ENCODE measurements at regions not wholly inside any gene's neighbourhood (a gene's known extent, or its start where the extent isn't known, plus 50 kb on each side); places are given as distances from the start of the nearest gene placed in this dataset.

DNA sequence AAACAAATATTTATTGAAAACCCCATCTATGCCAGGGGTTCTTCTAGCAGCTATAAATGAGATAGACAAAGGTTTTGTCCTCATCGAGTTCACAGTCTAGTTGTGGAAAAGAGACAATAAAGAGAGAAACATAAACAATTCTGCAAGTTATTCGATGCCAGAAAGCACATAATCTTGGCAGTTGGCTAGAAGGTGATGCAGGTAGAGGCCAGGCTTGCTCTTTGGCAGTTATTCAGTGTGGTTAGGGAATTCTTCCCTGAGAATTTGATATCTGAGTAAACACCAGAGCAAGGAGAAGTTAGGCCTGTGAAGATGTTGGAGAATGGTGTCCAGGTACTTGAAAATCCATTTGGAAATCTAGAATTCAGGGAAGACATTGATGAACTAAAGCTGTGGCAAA lies 547.4 kb downstream of the SLC4A3 start:
- DNase-seq (ENCODE audit: low spot score), result no peak
- Histone ChIP-seq H3K27ac (no peak overlapping the region), H3K4me1 (replicated peaks) (no peaks in the 10 kb centered on the region), H3K9me3 (no peaks in the 10 kb centered on the region), H3K36me3 (no peaks in the 10 kb centered on the region), H3K4me3 (no peak overlapping the region), H3K27me3 (replicated peaks; ENCODE audit: insufficient read depth) (no peaks in the 10 kb centered on the region)
- 35% methylated on average over 2 of the region's 2 CpGs for WGBS
- TF ChIP-seq CTCF (IDR thresholded peaks at IDR 0.05) (no peak), POLR2AphosphoS5 (IDR thresholded peaks at IDR 0.05) (no peak), POLR2A (IDR thresholded peaks at IDR 0.05) (no peak)
- intact Hi-C loops (cut with DNase I), result no loop called here

GRCh38 chr2:220175967-220176366 lies 548.5 kb downstream of the SLC4A3 start:
- H3K4me1 ChIP-seq (replicated peaks), result no peaks in the 10 kb centered on the region
- 90% methylated on average over 2 of the region's 2 CpGs for WGBS
- no peaks in the 10 kb centered on the region for H3K9me3 ChIP-seq

GRCh38 chr2:220178991-220179695 lies 551.7 kb downstream of the SLC4A3 start:
- H3K36me3 ChIP-seq, result no peaks in the 10 kb centered on the region
- DNase-seq (ENCODE audit: low spot score), result no peak
- TF ChIP-seq CTCF (IDR thresholded peaks at IDR 0.05) (no peak), POLR2A (IDR thresholded peaks at IDR 0.05) (no peak)

More at GRCh38 chr2:220175967-220176366, 548.5 kb downstream of the SLC4A3 start:
- H3K27ac ChIP-seq, result no peak overlapping the region
- H3K27me3 ChIP-seq (replicated peaks; ENCODE audit: insufficient read depth), result no peaks in the 10 kb centered on the region
- DNase-seq (ENCODE audit: low spot score), result no peak
- TF ChIP-seq POLR2AphosphoS5 (IDR thresholded peaks at IDR 0.05), result no peak
- no peak overlapping the region for H3K4me3 ChIP-seq
- H3K36me3 ChIP-seq, result no peaks in the 10 kb centered on the region
- intact Hi-C loops (cut with DNase I), result no loop called here

GRCh38 chr2:220181165-220181564 lies 553.7 kb downstream of the SLC4A3 start:
- Histone ChIP-seq H3K9me3 (no peaks in the 10 kb centered on the region), H3K4me1 (replicated peaks) (no peaks in the 10 kb centered on the region), H3K4me3 (no peak overlapping the region), H3K36me3 (no peaks in the 10 kb centered on the region), H3K27me3 (replicated peaks; ENCODE audit: insufficient read depth) (no peaks in the 10 kb centered on the region), H3K27ac (no peak overlapping the region)
- no peak for TF ChIP-seq POLR2A (IDR thresholded peaks at IDR 0.05)
- no peak for TF ChIP-seq POLR2AphosphoS5 (IDR thresholded peaks at IDR 0.05)
- TF ChIP-seq CTCF (IDR thresholded peaks at IDR 0.05), result no peak
- intact Hi-C loops (cut with DNase I), result no loop called here
- DNase-seq (ENCODE audit: low spot score), result no peak
- 95% methylated on average over 1 of the region's 1 CpG for WGBS

More at GRCh38 chr2:220178991-220179695, 551.7 kb downstream of the SLC4A3 start:
- H3K4me1 ChIP-seq (replicated peaks), result no peaks in the 10 kb centered on the region
- 68% methylated on average over 6 of the region's 6 CpGs for WGBS
- intact Hi-C loops (cut with DNase I), result no loop called here
- H3K27me3 ChIP-seq (replicated peaks; ENCODE audit: insufficient read depth), result no peaks in the 10 kb centered on the region
- no peaks in the 10 kb centered on the region for H3K9me3 ChIP-seq
- no peak overlapping the region for H3K4me3 ChIP-seq
- no peak overlapping the region for H3K27ac ChIP-seq

DNA sequence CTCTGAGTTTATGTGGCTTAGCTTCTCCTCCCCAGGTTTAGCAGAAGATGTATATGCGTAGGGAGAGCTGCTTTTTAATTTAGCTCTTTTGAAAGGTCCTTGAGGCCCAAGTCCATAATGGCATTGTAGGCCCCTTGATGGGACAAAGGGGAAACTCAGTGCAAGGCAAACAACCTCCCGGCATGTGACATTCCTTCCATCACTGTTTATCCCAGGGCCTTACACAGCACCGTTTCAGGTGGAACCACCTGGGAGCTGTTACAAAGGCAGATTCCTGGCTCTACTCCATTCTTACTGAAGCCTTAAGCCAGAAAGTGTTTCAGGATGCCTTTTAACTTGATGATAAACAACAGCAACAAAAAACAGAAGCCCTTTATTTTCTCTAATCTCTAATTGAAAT lies 555.4 kb downstream of the SLC4A3 start:
- no peak for DNase-seq (ENCODE audit: low spot score)
- Histone ChIP-seq H3K9me3 (no peaks in the 10 kb centered on the region), H3K4me1 (replicated peaks) (no peaks in the 10 kb centered on the region), H3K4me3 (no peak overlapping the region), H3K27me3 (replicated peaks; ENCODE audit: insufficient read depth) (no peaks in the 10 kb centered on the region), H3K36me3 (no peaks in the 10 kb centered on the region), H3K27ac (no peak overlapping the region)
- 76% methylated on average over 3 of the region's 3 CpGs for WGBS
- TF ChIP-seq CTCF (IDR thresholded peaks at IDR 0.05) (no peak), POLR2AphosphoS5 (IDR thresholded peaks at IDR 0.05) (no peak), POLR2A (IDR thresholded peaks at IDR 0.05) (no peak)
- intact Hi-C loops (cut with DNase I), result no loop called here
